ENCODE measurements at regions not wholly inside any gene's neighbourhood (a gene's known extent, or its start where the extent isn't known, plus 50 kb on each side); places are given as distances from the start of the nearest gene placed in this dataset.

DNA sequence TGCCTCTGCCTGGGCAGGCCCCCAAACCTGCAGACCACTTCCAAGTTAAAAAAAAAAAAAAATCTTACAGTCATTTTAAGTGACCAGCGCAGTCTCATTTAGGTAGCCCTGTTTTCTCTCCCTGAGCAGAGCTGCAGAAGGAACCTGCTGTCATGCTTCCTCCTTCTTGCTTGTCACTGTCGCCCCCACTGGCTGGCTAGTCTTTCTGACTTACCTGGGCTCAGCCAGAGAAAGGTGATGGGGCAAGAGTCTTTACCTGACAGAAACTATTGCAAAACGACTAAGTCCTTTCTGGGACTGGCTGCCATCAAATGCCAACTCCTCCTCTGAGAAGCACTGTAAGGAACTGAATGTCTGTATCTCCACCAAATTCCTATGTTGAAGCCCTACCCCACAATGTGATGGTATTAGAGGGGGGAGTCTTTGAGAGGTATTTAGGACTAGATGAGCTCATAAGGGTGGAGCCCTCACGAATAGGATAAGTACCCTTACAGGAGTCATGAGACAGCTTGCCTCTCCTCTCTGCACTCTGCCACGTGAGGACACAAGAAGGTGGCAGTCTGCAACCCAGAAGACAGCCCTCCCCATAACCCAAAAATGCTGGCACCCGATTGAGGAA is 58.4 kb upstream of the SHC3 start:
- TF ChIP-seq EZH2 (IDR thresholded peaks at IDR 0.05; ENCODE audit: low read depth) = no peak
- TF ChIP-seq CTCF (conservative IDR thresholded peaks at IDR 0.05) = no peak; the same call in 1 of the 2 replicates
